ENCODE measurements at regions not wholly inside any gene's neighbourhood (a gene's known extent, or its start where the extent isn't known, plus 50 kb on each side); places are given as distances from the start of the nearest gene placed in this dataset.

- intact Hi-C loops (cut with micrococcal nuclease; ENCODE audit: unreplicated experiment) (no loop called here), in situ Hi-C loops (cut with MboI) (no loop called here)
- POLR2A ChIA-PET = no interaction called here
- Histone ChIP-seq H3K9me3 (replicated peaks; ENCODE audit: control insufficient read depth, insufficient read depth, low read length) (no peaks in the 10 kb centered on the region), H3K4me2 (ENCODE audit: control insufficient read depth, insufficient read depth) (no peak overlapping the region), H3K4me1 (ENCODE audit: control insufficient read depth, insufficient read depth, low read length) (no peaks in the 10 kb centered on the region), H2AFZ (ENCODE audit: control insufficient read depth, low read depth, low read length) (no peak overlapping the region), H3K79me2 (ENCODE audit: control insufficient read depth, insufficient read depth, low read length) (no peaks in the 10 kb centered on the region), H3K4me3 (no peak overlapping the region), H3K36me3 (ENCODE audit: control insufficient read depth in 2 of 2, insufficient read depth in 2 of 2, low read length in 1 of 2) (no peaks in the 10 kb centered on the region), H3K9ac (ENCODE audit: control insufficient read depth, insufficient read depth, low read length) (no peak overlapping the region), H4K20me1 (ENCODE audit: control insufficient read depth, insufficient read depth) (no peaks in the 10 kb centered on the region), H3K27me3 (replicated peaks in 1 of 2; ENCODE audit: control insufficient read depth in 2 of 2, insufficient read depth in 2 of 2, low read length in 1 of 2) (peaks cover 0 to 1% of the 10 kb centered on the region in 2 experiments; a peak in 1 of 4 replicates), H3K27ac (ENCODE audit: control insufficient read depth, insufficient read depth) (no peak overlapping the region)
- ATAC-seq (no peak), DNase-seq (ENCODE audit: low read depth, low spot score) (no peak), FAIRE-seq (no peak)
- CTCF ChIA-PET = no interaction called here
- WGBS (ENCODE audit: insufficient coverage, insufficient replicate concordance, low lambda C conversion rate, missing lambda C conversion rate) = 36% methylated on average over 6 of the region's 6 CpGs
- SMC1A ChIA-PET (ENCODE audit: uncharacterized antibody, unreplicated experiment) = no interaction called here
- RAD21 ChIA-PET (ENCODE audit: unreplicated experiment) = no interaction called here
- BruUV-seq (replicated peaks) = no TSS peak
- TF ChIP-seq MLLT1 (IDR thresholded peaks at IDR 0.05) (no peak), REST (IDR thresholded peaks at IDR 0.05; ENCODE audit: low read depth, low read length) (no peak), IKZF1 (conservative IDR thresholded peaks at IDR 0.05) (no peak), SUZ12 (IDR thresholded peaks at IDR 0.05; ENCODE audit: unreplicated experiment) (no peak), USF1 (IDR thresholded peaks at IDR 0.05; ENCODE audit: borderline replicate concordance, extremely low read length, insufficient read depth, low read depth, low read length) (no peak), KLF5 (IDR thresholded peaks at IDR 0.05; ENCODE audit: partially characterized antibody) (no peak), MTA2 (IDR thresholded peaks at IDR 0.05; ENCODE audit: low read depth) (no peak), STAT3 (IDR thresholded peaks at IDR 0.05; ENCODE audit: low read depth, low read length) (no peak), POLR2AphosphoS5 (IDR thresholded peaks at IDR 0.05; ENCODE audit: low read length) (no peak), NR2C2 (IDR thresholded peaks at IDR 0.05; ENCODE audit: borderline replicate concordance, control insufficient read depth, insufficient read length, low read depth) (no peak), BACH1 (IDR thresholded peaks at IDR 0.05; ENCODE audit: borderline replicate concordance) (no peak), YBX1 (IDR thresholded peaks at IDR 0.05) (no peak), POU2F2 (IDR thresholded peaks at IDR 0.05; ENCODE audit: borderline replicate concordance, low read depth, low read length) (no peak), KAT2A (conservative IDR thresholded peaks at IDR 0.05; ENCODE audit: control insufficient read depth, low read depth, low read length) (no peak), NRF1 (conservative IDR thresholded peaks at IDR 0.05; ENCODE audit: low read depth, low read length) (no peak), HDAC2 (IDR thresholded peaks at IDR 0.05) (no peak)
- TF ChIP-seq, protein P1, sequence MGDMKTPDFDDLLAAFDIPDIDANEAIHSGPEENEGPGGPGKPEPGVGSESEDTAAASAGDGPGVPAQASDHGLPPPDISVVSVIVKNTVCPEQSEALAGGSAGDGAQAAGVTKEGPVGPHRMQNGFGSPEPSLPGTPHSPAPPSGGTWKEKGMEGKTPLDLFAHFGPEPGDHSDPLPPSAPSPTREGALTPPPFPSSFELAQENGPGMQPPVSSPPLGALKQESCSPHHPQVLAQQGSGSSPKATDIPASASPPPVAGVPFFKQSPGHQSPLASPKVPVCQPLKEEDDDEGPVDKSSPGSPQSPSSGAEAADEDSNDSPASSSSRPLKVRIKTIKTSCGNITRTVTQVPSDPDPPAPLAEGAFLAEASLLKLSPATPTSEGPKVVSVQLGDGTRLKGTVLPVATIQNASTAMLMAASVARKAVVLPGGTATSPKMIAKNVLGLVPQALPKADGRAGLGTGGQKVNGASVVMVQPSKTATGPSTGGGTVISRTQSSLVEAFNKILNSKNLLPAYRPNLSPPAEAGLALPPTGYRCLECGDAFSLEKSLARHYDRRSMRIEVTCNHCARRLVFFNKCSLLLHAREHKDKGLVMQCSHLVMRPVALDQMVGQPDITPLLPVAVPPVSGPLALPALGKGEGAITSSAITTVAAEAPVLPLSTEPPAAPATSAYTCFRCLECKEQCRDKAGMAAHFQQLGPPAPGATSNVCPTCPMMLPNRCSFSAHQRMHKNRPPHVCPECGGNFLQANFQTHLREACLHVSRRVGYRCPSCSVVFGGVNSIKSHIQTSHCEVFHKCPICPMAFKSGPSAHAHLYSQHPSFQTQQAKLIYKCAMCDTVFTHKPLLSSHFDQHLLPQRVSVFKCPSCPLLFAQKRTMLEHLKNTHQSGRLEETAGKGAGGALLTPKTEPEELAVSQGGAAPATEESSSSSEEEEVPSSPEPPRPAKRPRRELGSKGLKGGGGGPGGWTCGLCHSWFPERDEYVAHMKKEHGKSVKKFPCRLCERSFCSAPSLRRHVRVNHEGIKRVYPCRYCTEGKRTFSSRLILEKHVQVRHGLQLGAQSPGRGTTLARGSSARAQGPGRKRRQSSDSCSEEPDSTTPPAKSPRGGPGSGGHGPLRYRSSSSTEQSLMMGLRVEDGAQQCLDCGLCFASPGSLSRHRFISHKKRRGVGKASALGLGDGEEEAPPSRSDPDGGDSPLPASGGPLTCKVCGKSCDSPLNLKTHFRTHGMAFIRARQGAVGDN (IDR thresholded peaks at IDR 0.05) = no peak
Observed at GRCh38 chr9:698954-699353, 142.5 kb upstream of the DMRT1 start.

Data from GM12878 (cell line).